Muscle of back (tissue), 3 donors: ENCODE measurements at regions not wholly inside any gene's neighbourhood (a gene's known extent, or its start where the extent isn't known, plus 50 kb on each side); places are given as distances from the start of the nearest gene placed in this dataset.
"Not testable (repeated sequence)": the region's sequence is repeated elsewhere in the genome, so short reads cannot be mapped to it uniquely, and the experiment has no call there.

Source experiments
- DNase-seq, 3 donors: peaks; one replicate each; pipeline versions ENCODE4 v3.0.0 to v3.0.0-alpha.2; 2013

- DNase-seq: no peak
These were observed 147.7 kb downstream of the COG6 start for GRCh38 chr13:39803156-39803555.

- DNase-seq: no peak
These were observed 148.4 kb downstream of the COG6 start for GRCh38 chr13:39803851-39804250.

GRCh38 chr13:39804332-39805210 is 149.1 kb downstream of the COG6 start:
- DNase-seq: no peak

GRCh38 chr13:39809466-39809865 is 154.0 kb downstream of the COG6 start:
- no peak for DNase-seq

GRCh38 chr13:39810091-39810877 is 154.8 kb downstream of the COG6 start:
- no peak for DNase-seq

GRCh38 chr13:39811051-39811450 is 155.6 kb downstream of the COG6 start:
- DNase-seq: peak in 1 of 3 donors; percentile 10

GRCh38 chr13:39811696-39812095 is 156.2 kb downstream of the COG6 start:
- DNase-seq: no peak

- peak in 1 of 3 donors; percentile 7 for DNase-seq
These were observed 160.1 kb downstream of the COG6 start for GRCh38 chr13:39815345-39816111.

GRCh38 chr13:39816936-39817335 is 161.5 kb downstream of the COG6 start:
- no peak for DNase-seq

- no peak for DNase-seq
These were observed 163.5 kb downstream of the COG6 start for GRCh38 chr13:39818953-39819352.

- no peak for DNase-seq
These were observed 165.1 kb downstream of the COG6 start for GRCh38 chr13:39820606-39821005.

GRCh38 chr13:39821977-39822376 is 166.5 kb downstream of the COG6 start:
- no peak for DNase-seq

GRCh38 chr13:39822437-39822836 is 167.0 kb downstream of the COG6 start:
- no peak for DNase-seq

- DNase-seq: no peak
These were observed 167.7 kb downstream of the COG6 start for GRCh38 chr13:39823063-39823713.

GRCh38 chr13:39825886-39826285 is 170.4 kb downstream of the COG6 start:
- no peak for DNase-seq

- peak in 1 of 3 donors; percentile 4 for DNase-seq
These were observed 179.8 kb downstream of the COG6 start for GRCh38 chr13:39835253-39835652.

GRCh38 chr13:39836038-39836437 is 180.6 kb downstream of the COG6 start:
- DNase-seq: no peak

- DNase-seq: not testable (repeated sequence)
These were observed 182.4 kb downstream of the COG6 start for GRCh38 chr13:39837866-39838265.

GRCh38 chr13:39840201-39840600 is 184.7 kb downstream of the COG6 start:
- no peak for DNase-seq

- DNase-seq: no peak
These were observed 191.9 kb downstream of the COG6 start for GRCh38 chr13:39847336-39847735.

GRCh38 chr13:39855236-39855635 is 199.8 kb downstream of the COG6 start:
- peak in 1 of 3 donors; percentile 8 for DNase-seq

- DNase-seq: no peak
These were observed 201.3 kb downstream of the COG6 start for GRCh38 chr13:39856714-39857113.
